ENCODE measurements at regions not wholly inside any gene's neighbourhood (a gene's known extent, or its start where the extent isn't known, plus 50 kb on each side); places are given as distances from the start of the nearest gene placed in this dataset.

- no peak for DNase-seq (ENCODE audit: low spot score)
Observed at GRCh38 chr6:67666177-67666964, 968.7 kb upstream of the ADGRB3 start.

- no peak for DNase-seq (ENCODE audit: low spot score)
Observed at GRCh38 chr6:67664942-67665341, 970.1 kb upstream of the ADGRB3 start.

GRCh38 chr6:67663105-67663895, 971.8 kb upstream of the ADGRB3 start:
- no peak for DNase-seq (ENCODE audit: low spot score)

- no peak for DNase-seq (ENCODE audit: low spot score)
Observed at GRCh38 chr6:67653561-67653960, 981.5 kb upstream of the ADGRB3 start.

GRCh38 chr6:67646550-67646949, 988.5 kb upstream of the ADGRB3 start:
- no peak for DNase-seq (ENCODE audit: low spot score)

- no peak for DNase-seq (ENCODE audit: low spot score)
Observed at GRCh38 chr6:67643281-67643680, 991.8 kb upstream of the ADGRB3 start.

GRCh38 chr6:67642582-67642981, 992.5 kb upstream of the ADGRB3 start:
- DNase-seq (ENCODE audit: low spot score), result no peak

- no peak for DNase-seq (ENCODE audit: low spot score)
Observed at GRCh38 chr6:67640484-67640883, 994.6 kb upstream of the ADGRB3 start.

- DNase-seq (ENCODE audit: low spot score), result no peak
Observed at GRCh38 chr6:67639161-67639560, 995.9 kb upstream of the ADGRB3 start.

GRCh38 chr6:67634199-67634598, 1000.9 kb upstream of the ADGRB3 start:
- no peak for DNase-seq (ENCODE audit: low spot score)

GRCh38 chr6:67633058-67633457, 1002.0 kb upstream of the ADGRB3 start:
- DNase-seq (ENCODE audit: low spot score), result no peak

- no peak for DNase-seq (ENCODE audit: low spot score)
Observed at GRCh38 chr6:67630146-67630545, 1004.9 kb upstream of the ADGRB3 start.

- no peak for DNase-seq (ENCODE audit: low spot score)
Observed at GRCh38 chr6:67629258-67629657, 1005.8 kb upstream of the ADGRB3 start.

- no peak for DNase-seq (ENCODE audit: low spot score)
Observed at GRCh38 chr6:67615796-67616195, 1019.3 kb upstream of the ADGRB3 start.

GRCh38 chr6:67608099-67608749, 1026.9 kb upstream of the ADGRB3 start:
- no peak for DNase-seq (ENCODE audit: low spot score)

- no peak for DNase-seq (ENCODE audit: low spot score)
Observed at GRCh38 chr6:67606906-67607828, 1027.9 kb upstream of the ADGRB3 start.

- DNase-seq (ENCODE audit: low spot score), result no peak
Observed at GRCh38 chr6:67594366-67594765, 1040.7 kb upstream of the ADGRB3 start.

- no peak for DNase-seq (ENCODE audit: low spot score)
Observed at GRCh38 chr6:67593247-67593646, 1041.8 kb upstream of the ADGRB3 start.

- DNase-seq (ENCODE audit: low spot score), result no peak
Observed at GRCh38 chr6:67591910-67592309, 1043.2 kb upstream of the ADGRB3 start.

- no peak for DNase-seq (ENCODE audit: low spot score)
Observed at GRCh38 chr6:67567842-67568241, 1067.2 kb upstream of the ADGRB3 start.

GRCh38 chr6:67563671-67564070, 1071.4 kb upstream of the ADGRB3 start:
- DNase-seq (ENCODE audit: low spot score), result no peak

GRCh38 chr6:67560068-67560467, 1075.0 kb upstream of the ADGRB3 start:
- DNase-seq (ENCODE audit: low spot score), result no peak

Measured in kidney capillary endothelial cell (primary cell).